ENCODE measurements at regions not wholly inside any gene's neighbourhood (a gene's known extent, or its start where the extent isn't known, plus 50 kb on each side); places are given as distances from the start of the nearest gene placed in this dataset.

DNA sequence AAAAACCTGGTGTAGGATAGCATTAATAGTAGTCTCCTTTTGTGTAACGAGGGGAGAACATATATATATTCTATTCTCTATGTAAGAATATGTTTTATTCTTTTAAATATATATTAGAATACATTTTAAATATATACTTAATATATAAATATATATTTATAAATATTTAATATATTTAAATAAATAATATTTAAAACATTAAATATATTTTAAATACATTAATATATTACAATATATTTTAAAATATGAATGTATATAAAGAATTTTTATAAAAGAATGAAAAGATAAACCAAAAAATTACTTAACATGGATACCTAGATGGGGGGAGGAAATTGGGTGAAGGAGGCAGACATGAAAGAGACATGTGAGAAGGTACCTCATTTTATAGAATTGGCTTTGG, 53.0 kb upstream of the ZNF831 start:
- Mint-ChIP-seq H3K4me1 (ENCODE audit: low read depth, unreplicated experiment) (no peaks in the 10 kb centered on the region), H3K27ac (ENCODE audit: unreplicated experiment) (no peak overlapping the region), H3K9me3 (ENCODE audit: low read depth, unreplicated experiment) (no peaks in the 10 kb centered on the region), H3K36me3 (ENCODE audit: insufficient read depth, unreplicated experiment) (no peaks in the 10 kb centered on the region), H3K4me3 (ENCODE audit: low read depth, unreplicated experiment) (no peak overlapping the region), H3K27me3 (ENCODE audit: unreplicated experiment) (peaks cover 77% of the 10 kb centered on the region)
- TF ChIP-seq, protein P1, sequence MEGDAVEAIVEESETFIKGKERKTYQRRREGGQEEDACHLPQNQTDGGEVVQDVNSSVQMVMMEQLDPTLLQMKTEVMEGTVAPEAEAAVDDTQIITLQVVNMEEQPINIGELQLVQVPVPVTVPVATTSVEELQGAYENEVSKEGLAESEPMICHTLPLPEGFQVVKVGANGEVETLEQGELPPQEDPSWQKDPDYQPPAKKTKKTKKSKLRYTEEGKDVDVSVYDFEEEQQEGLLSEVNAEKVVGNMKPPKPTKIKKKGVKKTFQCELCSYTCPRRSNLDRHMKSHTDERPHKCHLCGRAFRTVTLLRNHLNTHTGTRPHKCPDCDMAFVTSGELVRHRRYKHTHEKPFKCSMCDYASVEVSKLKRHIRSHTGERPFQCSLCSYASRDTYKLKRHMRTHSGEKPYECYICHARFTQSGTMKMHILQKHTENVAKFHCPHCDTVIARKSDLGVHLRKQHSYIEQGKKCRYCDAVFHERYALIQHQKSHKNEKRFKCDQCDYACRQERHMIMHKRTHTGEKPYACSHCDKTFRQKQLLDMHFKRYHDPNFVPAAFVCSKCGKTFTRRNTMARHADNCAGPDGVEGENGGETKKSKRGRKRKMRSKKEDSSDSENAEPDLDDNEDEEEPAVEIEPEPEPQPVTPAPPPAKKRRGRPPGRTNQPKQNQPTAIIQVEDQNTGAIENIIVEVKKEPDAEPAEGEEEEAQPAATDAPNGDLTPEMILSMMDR (IDR thresholded peaks at IDR 0.05; ENCODE audit: unreplicated experiment) = no peak
- CTCF ChIA-PET = interaction anchor here (0.7 kb wide), 1 partner anchor 68 kb away, joined by 3 read pairs; no protein-coding TSS in a partner anchor
- no TSS peak for BruUV-seq (replicated peaks)
- DNase-seq = no peak
- intact Hi-C loops (cut with micrococcal nuclease; ENCODE audit: unreplicated experiment) = no loop called here

- CTCF ChIA-PET = no interaction called here
- no peak for DNase-seq
- no peaks in the 10 kb centered on the region for H3K9me3 Mint-ChIP-seq (ENCODE audit: low read depth, unreplicated experiment)
- no peaks in the 10 kb centered on the region for H3K36me3 Mint-ChIP-seq (ENCODE audit: insufficient read depth, unreplicated experiment)
- TF ChIP-seq, protein P1 (IDR thresholded peaks at IDR 0.05; ENCODE audit: unreplicated experiment) = no peak
- no TSS peak for BruUV-seq (replicated peaks)
- no peak overlapping the region for H3K27ac Mint-ChIP-seq (ENCODE audit: unreplicated experiment)
- intact Hi-C loops (cut with micrococcal nuclease; ENCODE audit: unreplicated experiment) = no loop called here
- no peak overlapping the region for H3K4me3 Mint-ChIP-seq (ENCODE audit: low read depth, unreplicated experiment)
- peaks cover 85% of the 10 kb centered on the region for H3K27me3 Mint-ChIP-seq (ENCODE audit: unreplicated experiment)
- H3K4me1 Mint-ChIP-seq (ENCODE audit: low read depth, unreplicated experiment) = no peaks in the 10 kb centered on the region
These were observed 58.0 kb upstream of the ZNF831 start for GRCh38 chr20:59105581-59105980.

DNA sequence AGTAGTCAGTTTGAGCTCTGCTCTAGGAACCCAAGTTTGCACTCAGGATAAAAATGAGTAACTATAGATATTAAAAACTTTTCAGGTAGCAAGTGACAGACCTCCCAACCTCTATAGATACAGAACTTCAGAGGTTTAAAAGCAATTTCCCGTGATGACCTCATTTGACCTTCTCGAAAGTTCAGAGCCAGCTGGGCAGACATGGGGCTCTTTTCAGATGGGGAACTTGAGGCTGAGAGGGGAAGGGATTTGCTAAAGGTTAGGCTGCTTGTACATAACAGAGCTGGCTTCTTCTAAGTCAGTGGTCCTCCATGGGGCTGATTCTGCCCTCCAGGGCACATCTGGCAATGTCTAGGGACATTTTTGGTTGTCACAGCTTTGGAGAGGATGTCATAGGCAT, 58.8 kb upstream of the ZNF831 start:
- TF ChIP-seq, protein P1 (IDR thresholded peaks at IDR 0.05; ENCODE audit: unreplicated experiment) = no peak
- BruUV-seq (replicated peaks) = no TSS peak
- intact Hi-C loops (cut with micrococcal nuclease; ENCODE audit: unreplicated experiment) = no loop called here
- CTCF ChIA-PET = no interaction called here
- Mint-ChIP-seq H3K36me3 (ENCODE audit: insufficient read depth, unreplicated experiment) (no peaks in the 10 kb centered on the region), H3K27ac (ENCODE audit: unreplicated experiment) (no peak overlapping the region), H3K27me3 (ENCODE audit: unreplicated experiment) (peaks cover 92% of the 10 kb centered on the region), H3K4me1 (ENCODE audit: low read depth, unreplicated experiment) (no peaks in the 10 kb centered on the region), H3K9me3 (ENCODE audit: low read depth, unreplicated experiment) (no peaks in the 10 kb centered on the region), H3K4me3 (ENCODE audit: low read depth, unreplicated experiment) (no peak overlapping the region)
- DNase-seq = no peak

DNA sequence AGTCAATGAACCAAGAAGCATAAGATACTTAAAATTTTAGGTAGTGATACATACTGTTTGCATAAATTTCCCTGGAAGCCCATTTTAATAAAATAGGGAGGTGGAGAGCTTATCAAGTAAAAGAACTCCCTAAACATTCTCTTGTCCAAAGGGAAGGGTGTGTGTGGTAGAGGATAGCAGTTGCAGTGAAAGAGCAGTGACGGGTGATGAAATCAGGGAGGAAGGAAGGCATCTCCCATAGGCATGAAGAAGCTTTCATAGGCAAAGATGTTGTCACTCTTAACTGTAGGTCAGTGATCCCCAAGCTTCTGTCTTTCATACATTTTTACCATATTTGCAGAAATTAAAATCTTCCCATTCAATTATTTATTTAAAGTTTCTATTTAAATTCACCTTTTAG, 60.0 kb upstream of the ZNF831 start:
- TF ChIP-seq, protein P1 (IDR thresholded peaks at IDR 0.05; ENCODE audit: unreplicated experiment) = no peak
- Mint-ChIP-seq H3K4me3 (ENCODE audit: low read depth, unreplicated experiment) (no peak overlapping the region), H3K9me3 (ENCODE audit: low read depth, unreplicated experiment) (no peaks in the 10 kb centered on the region), H3K27me3 (ENCODE audit: unreplicated experiment) (peaks cover 98% of the 10 kb centered on the region), H3K27ac (ENCODE audit: unreplicated experiment) (no peak overlapping the region), H3K36me3 (ENCODE audit: insufficient read depth, unreplicated experiment) (no peaks in the 10 kb centered on the region), H3K4me1 (ENCODE audit: low read depth, unreplicated experiment) (no peaks in the 10 kb centered on the region)
- no peak for DNase-seq
- no TSS peak for BruUV-seq (replicated peaks)
- intact Hi-C loops (cut with micrococcal nuclease; ENCODE audit: unreplicated experiment) = no loop called here
- CTCF ChIA-PET = interaction anchor here (0.6 to 1.4 kb wide), 3 partner anchors 16 to 403 kb away, joined by 3 to 6 read pairs (median 4); no protein-coding TSS in a partner anchor
